CD8-positive, alpha-beta memory T cell (primary cell): ENCODE measurements at regions not wholly inside any gene's neighbourhood (a gene's known extent, or its start where the extent isn't known, plus 50 kb on each side); places are given as distances from the start of the nearest gene placed in this dataset.
"Not testable (repeated sequence)": the region's sequence is repeated elsewhere in the genome, so short reads cannot be mapped to it uniquely, and the experiment has no call there.

Source experiments
- CTCF ChIA-PET: fragments of 350-600 bp; sonication (Branson Sonifier 250); formaldehyde crosslinking; loops from one replicate; lab custom pipeline; 2021; ENCODE audit warnings: antibody characterized with exemption; lab: Charles Lee
- POLR2A ChIA-PET: fragments of 350-600 bp; sonication (Branson Sonifier 250); formaldehyde crosslinking; loops from one replicate; lab custom pipeline; 2021; ENCODE audit warnings: antibody characterized with exemption; lab: Charles Lee
- DNase-seq, 5 donors: peaks; one replicate each; pipeline versions ENCODE4 v3.0.0 to v3.0.0-alpha.2; 2020 to 2022; ENCODE audit warnings: mixed read lengths in 1 of 5
- H3K27ac ChIP-seq: one replicate; pipeline ENCODE4 v1.7.0; 2013; ENCODE audit warnings: low read depth, mild to moderate bottlenecking, low read length, moderate library complexity
- H3K27me3 ChIP-seq: 2 replicates; pipeline ENCODE4 v1.7.0; 2013; ENCODE audit warnings: low read length, mild to moderate bottlenecking; ENCODE audit not compliant: insufficient read depth, poor library complexity, severe bottlenecking
- H3K36me3 ChIP-seq: 2 replicates; pipeline ENCODE4 v1.7.0; 2013; ENCODE audit warnings: mild to moderate bottlenecking, low read length, moderate library complexity; ENCODE audit not compliant: insufficient read depth
- H3K4me1 ChIP-seq: 2 replicates; pipeline ENCODE4 v1.7.0; 2013; ENCODE audit warnings: mild to moderate bottlenecking, low read length, moderate library complexity; ENCODE audit not compliant: insufficient read depth
- H3K4me3 ChIP-seq: 2 replicates; pipeline ENCODE4 v1.7.0; 2013; ENCODE audit warnings: mild to moderate bottlenecking, low read length
- H3K9me3 ChIP-seq: 2 replicates; pipeline ENCODE4 v1.7.0; 2013; ENCODE audit warnings: mild to moderate bottlenecking, low read length
- H3K27ac Mint-ChIP-seq, 8 donors: one replicate each; pipeline ENCODE4 v1.8.0; 2020 to 2021; ENCODE audit warnings: mixed read lengths in 8 of 8, mild to moderate bottlenecking in 6 of 8, inconsistent platforms in 3 of 8, moderate library complexity in 3 of 8
- H3K27me3 Mint-ChIP-seq, 2 donors: one replicate each; pipeline ENCODE4 v1.8.0; 2020 to 2021; ENCODE audit warnings: mixed read lengths in 2 of 2, mild to moderate bottlenecking in 1 of 2, moderate library complexity in 1 of 2
- H3K36me3 Mint-ChIP-seq, 3 donors: one replicate each; pipeline ENCODE4 v1.8.0; 2020 to 2021; ENCODE audit warnings: mixed read lengths in 3 of 3, inconsistent platforms in 1 of 3, mild to moderate bottlenecking in 1 of 3
- H3K4me1 Mint-ChIP-seq, 3 donors: one replicate each; pipeline ENCODE4 v1.8.0; 2020 to 2021; ENCODE audit warnings: mixed read lengths in 3 of 3, inconsistent platforms in 1 of 3, mild to moderate bottlenecking in 1 of 3
- H3K4me3 Mint-ChIP-seq, 7 donors: one replicate each; pipeline ENCODE4 v1.8.0; 2020 to 2021; ENCODE audit warnings: mixed read lengths in 7 of 7, mild to moderate bottlenecking in 6 of 7, moderate library complexity in 4 of 7, inconsistent platforms in 2 of 7
- H3K9me3 Mint-ChIP-seq, 5 donors: one replicate each; pipeline ENCODE4 v1.8.0; 2020 to 2022; ENCODE audit warnings: mixed read lengths in 5 of 5, mild to moderate bottlenecking in 3 of 5, moderate library complexity in 2 of 5, inconsistent platforms in 1 of 5

DNA sequence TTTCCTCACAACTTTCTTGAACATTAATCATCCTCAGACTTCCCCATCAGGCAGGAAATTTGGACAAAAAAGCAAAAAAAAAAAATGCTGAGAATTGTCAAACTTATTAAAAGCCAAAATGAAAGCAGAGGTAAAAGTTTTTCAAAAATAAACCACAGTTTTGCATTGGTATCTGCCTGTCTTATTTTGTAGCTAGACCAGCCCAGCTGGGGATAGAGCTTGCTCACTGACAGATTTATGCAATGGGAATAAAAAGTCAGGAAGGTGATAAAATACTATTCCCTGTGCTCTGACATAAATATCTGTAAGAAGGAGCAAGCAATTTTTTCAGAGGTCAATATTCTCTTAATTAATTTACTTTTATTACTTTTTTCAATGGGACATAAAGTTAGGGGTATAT is 1006.7 kb upstream of the ALCAM start:
- CTCF ChIA-PET = no interaction called here

DNA sequence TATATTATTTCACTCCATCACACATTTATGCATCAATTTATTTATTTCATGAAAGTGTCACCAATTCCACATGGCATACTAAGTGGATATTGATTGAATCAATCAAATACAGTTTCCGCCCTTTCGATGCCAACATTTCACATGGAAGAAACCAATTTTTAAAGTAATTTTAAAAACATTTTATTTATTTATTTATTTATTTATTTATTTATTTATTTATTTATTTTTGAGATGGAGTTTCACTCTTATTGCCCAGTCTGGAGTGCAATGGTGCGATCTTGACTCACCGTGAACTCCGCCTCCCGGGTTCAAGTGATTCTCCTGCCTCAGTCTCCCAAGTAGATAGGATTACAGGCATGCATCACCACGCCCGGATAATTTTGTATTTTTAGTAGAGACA is 1005.0 kb upstream of the ALCAM start:
- H3K36me3 ChIP-seq, H3K36me3 Mint-ChIP-seq, DNase-seq, POLR2A ChIA-PET, H3K4me1 ChIP-seq, H3K27ac ChIP-seq, H3K9me3 ChIP-seq, H3K27ac Mint-ChIP-seq, H3K27me3 ChIP-seq, CTCF ChIA-PET, H3K27me3 Mint-ChIP-seq, H3K4me3 Mint-ChIP-seq, H3K4me3 ChIP-seq, H3K9me3 Mint-ChIP-seq, H3K4me1 Mint-ChIP-seq: not testable (repeated sequence)

More for the DNA sequence above, 1006.7 kb upstream of the ALCAM start:
- POLR2A ChIA-PET = no interaction called here
- H3K36me3 ChIP-seq = no peaks in the 10 kb centered on the region
- no peaks in the 10 kb centered on the region for H3K9me3 ChIP-seq
- no peaks in the 10 kb centered on the region for H3K27me3 ChIP-seq
- no peaks in the 10 kb centered on the region for H3K4me1 ChIP-seq
- Mint-ChIP-seq H3K9me3 (peaks cover 0 to 5% (median 0%) of the 10 kb centered on the region in 5 donors), H3K4me1 (no peaks in the 10 kb centered on the region), H3K27ac (no peak overlapping the region), H3K4me3 (no peak overlapping the region), H3K27me3 (no peaks in the 10 kb centered on the region), H3K36me3 (no peaks in the 10 kb centered on the region)
- DNase-seq = no peak
- no peak overlapping the region for H3K4me3 ChIP-seq
- no peak overlapping the region for H3K27ac ChIP-seq

DNA sequence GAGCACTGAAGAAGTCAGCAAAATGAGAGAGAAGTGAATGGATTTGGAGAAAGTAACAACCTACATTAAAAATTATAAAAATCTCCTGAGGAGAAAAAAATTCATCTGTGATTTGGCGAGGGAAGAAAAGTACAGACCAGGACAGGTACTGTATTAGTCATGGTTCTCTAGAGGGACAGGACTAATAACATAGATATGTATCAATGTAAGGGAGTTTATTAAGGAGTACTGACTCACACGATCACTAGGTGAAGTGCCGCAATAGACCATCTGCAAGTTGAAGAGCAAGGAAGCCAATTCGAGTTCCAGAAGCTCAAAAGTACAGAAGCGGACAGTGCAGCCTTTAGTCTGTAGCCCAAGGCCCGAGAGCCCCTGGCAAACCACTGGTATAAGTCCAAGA is 1004.4 kb upstream of the ALCAM start:
- Histone ChIP-seq H3K27ac (no peak overlapping the region), H3K4me1 (no peaks in the 10 kb centered on the region), H3K36me3 (no peaks in the 10 kb centered on the region), H3K9me3 (no peaks in the 10 kb centered on the region), H3K4me3 (no peak overlapping the region), H3K27me3 (no peaks in the 10 kb centered on the region)
- DNase-seq = no peak
- Mint-ChIP-seq H3K9me3 (peaks cover 0 to 3% (median 0%) of the 10 kb centered on the region in 5 donors), H3K27me3 (no peaks in the 10 kb centered on the region), H3K27ac (no peak overlapping the region), H3K4me1 (no peaks in the 10 kb centered on the region), H3K4me3 (no peak overlapping the region), H3K36me3 (no peaks in the 10 kb centered on the region)
- CTCF ChIA-PET = no interaction called here
- POLR2A ChIA-PET = no interaction called here

DNA sequence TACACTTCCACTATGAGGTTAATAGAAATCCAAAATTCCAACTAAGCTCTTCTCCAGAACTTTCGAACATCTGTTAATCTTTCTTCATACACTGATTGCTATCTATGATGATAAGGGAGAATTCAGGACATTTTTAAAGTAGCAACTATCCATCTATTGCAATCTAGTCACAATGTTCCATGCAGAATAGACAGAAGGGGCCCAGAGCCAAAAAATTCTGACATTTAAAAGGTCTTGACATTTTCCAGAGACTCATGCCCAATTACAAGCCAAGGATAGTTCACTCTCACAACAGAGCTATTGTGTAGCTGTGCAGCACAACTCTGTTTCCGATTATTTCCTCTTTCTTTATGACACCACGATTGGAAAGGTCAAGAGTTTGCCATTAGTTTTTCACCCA is 999.7 kb upstream of the ALCAM start:
- H3K27me3 ChIP-seq = no peaks in the 10 kb centered on the region
- no peak overlapping the region for H3K27ac ChIP-seq
- Mint-ChIP-seq H3K4me3 (no peak overlapping the region), H3K27me3 (no peaks in the 10 kb centered on the region), H3K9me3 (peaks cover 0 to 3% (median 0%) of the 10 kb centered on the region in 5 donors), H3K4me1 (no peaks in the 10 kb centered on the region), H3K27ac (no peak overlapping the region), H3K36me3 (no peaks in the 10 kb centered on the region)
- H3K4me3 ChIP-seq = no peak overlapping the region
- ChIA-PET POLR2A (no interaction called here), CTCF (no interaction called here)
- no peaks in the 10 kb centered on the region for H3K36me3 ChIP-seq
- no peaks in the 10 kb centered on the region for H3K4me1 ChIP-seq
- H3K9me3 ChIP-seq = no peaks in the 10 kb centered on the region
- DNase-seq = no peak

DNA sequence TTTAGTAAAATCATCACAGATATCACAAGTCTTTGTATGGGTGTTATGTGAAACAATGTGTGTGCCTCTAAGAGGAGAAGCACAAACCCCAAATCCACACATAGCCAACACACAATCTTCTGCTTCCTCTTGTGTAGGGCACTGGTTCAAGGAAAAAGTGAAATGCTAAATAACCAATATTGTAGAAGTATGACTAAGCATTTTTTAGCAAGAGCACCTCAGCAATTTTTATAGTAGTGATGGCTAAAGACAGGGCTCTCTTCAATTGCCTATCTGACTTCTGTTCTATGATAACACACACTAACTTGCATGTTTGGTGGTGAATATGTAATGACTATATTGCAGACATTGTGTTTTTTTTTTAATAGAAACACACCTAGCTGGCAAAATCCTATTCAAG is 997.9 kb upstream of the ALCAM start:
- ChIA-PET POLR2A (no interaction called here), CTCF (no interaction called here)
- H3K27ac Mint-ChIP-seq = no peak overlapping the region
- no peak overlapping the region for H3K4me3 Mint-ChIP-seq
- no peaks in the 10 kb centered on the region for H3K36me3 Mint-ChIP-seq
- no peaks in the 10 kb centered on the region for H3K4me1 ChIP-seq
- H3K9me3 ChIP-seq = no peaks in the 10 kb centered on the region
- DNase-seq = no peak
- no peaks in the 10 kb centered on the region for H3K4me1 Mint-ChIP-seq
- H3K4me3 ChIP-seq = no peak overlapping the region
- no peaks in the 10 kb centered on the region for H3K27me3 Mint-ChIP-seq
- no peaks in the 10 kb centered on the region for H3K36me3 ChIP-seq
- peaks cover 0 to 1% (median 0%) of the 10 kb centered on the region in 5 donors for H3K9me3 Mint-ChIP-seq
- no peak overlapping the region for H3K27ac ChIP-seq
- no peaks in the 10 kb centered on the region for H3K27me3 ChIP-seq

DNA sequence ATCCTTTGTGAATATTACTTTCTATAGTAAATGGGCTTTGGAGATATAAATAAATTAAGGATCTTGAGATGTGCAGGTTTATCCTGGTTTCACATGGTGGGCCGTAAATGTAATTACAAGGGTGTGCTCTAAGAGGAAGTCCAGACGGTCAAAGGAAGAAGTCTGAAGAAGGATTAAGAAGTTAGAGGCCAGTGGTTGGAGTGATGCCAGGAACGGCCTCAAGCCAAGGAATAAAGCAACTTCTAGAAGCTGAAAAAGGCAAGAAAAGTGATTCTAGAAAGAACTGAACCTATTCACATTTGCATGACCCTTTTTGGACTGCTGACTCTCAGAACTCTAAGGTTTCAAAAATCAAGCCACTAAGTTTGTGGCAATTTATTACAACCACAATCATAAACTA is 981.3 kb upstream of the ALCAM start:
- H3K27ac ChIP-seq = no peak overlapping the region
- no peaks in the 10 kb centered on the region for H3K4me1 ChIP-seq
- no peak overlapping the region for H3K4me3 ChIP-seq
- H3K27me3 Mint-ChIP-seq = no peaks in the 10 kb centered on the region
- no peaks in the 10 kb centered on the region for H3K36me3 Mint-ChIP-seq
- DNase-seq = no peak
- ChIA-PET CTCF (no interaction called here), POLR2A (no interaction called here)
- H3K9me3 ChIP-seq = no peaks in the 10 kb centered on the region
- no peaks in the 10 kb centered on the region for H3K4me1 Mint-ChIP-seq
- no peak overlapping the region for H3K4me3 Mint-ChIP-seq
- H3K9me3 Mint-ChIP-seq = peaks cover 0 to 4% (median 0%) of the 10 kb centered on the region in 5 donors
- H3K27ac Mint-ChIP-seq = no peak overlapping the region
- H3K36me3 ChIP-seq = no peaks in the 10 kb centered on the region
- no peaks in the 10 kb centered on the region for H3K27me3 ChIP-seq

DNA sequence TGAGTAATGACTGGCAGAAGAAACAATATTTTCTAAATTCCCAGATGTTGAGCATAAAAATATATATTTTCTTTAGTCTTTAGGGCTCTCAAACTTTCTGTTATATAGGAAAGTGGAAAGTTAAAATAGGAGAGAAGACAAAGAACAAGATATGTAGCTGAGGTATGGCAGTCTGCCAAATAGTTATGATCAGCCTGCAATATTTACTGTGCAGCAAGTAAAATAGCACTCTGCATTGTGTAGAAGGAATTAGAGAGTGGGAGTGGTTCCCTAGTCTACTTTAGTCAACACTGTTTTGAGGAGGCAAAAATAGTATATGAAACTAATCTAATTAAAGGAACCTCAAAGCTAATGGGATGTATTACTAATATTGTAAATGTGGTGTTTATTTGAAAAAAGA is 978.1 kb upstream of the ALCAM start:
- H3K9me3 Mint-ChIP-seq = peaks cover 0 to 4% (median 0%) of the 10 kb centered on the region in 5 donors
- H3K4me1 Mint-ChIP-seq = no peaks in the 10 kb centered on the region
- no peak overlapping the region for H3K4me3 Mint-ChIP-seq
- H3K9me3 ChIP-seq = no peaks in the 10 kb centered on the region
- no peak overlapping the region for H3K4me3 ChIP-seq
- ChIA-PET CTCF (no interaction called here), POLR2A (no interaction called here)
- H3K27ac Mint-ChIP-seq = no peak overlapping the region
- DNase-seq = no peak
- H3K27me3 Mint-ChIP-seq = no peaks in the 10 kb centered on the region
- H3K27me3 ChIP-seq = no peaks in the 10 kb centered on the region
- H3K36me3 Mint-ChIP-seq = no peaks in the 10 kb centered on the region
- no peaks in the 10 kb centered on the region for H3K36me3 ChIP-seq
- no peak overlapping the region for H3K27ac ChIP-seq
- no peaks in the 10 kb centered on the region for H3K4me1 ChIP-seq

DNA sequence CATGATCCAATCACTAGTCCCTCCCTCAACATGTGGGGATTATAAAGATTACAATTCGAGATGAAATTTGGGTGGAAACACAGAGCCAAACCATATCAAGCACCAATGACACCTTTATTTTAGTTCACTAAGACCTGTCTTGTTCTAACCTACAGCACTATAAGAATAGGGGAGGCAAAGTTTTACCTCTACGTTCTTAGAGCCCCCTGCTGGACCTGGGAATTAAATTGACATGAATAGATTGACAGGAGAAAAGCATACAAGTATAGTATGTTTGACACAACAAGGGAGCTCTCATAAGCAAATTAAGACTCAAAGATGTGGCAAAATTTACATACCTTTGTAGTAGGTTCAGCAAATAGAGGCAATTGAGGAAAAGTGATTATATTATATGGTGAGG is 974.4 kb upstream of the ALCAM start:
- H3K36me3 ChIP-seq = no peaks in the 10 kb centered on the region
- no peaks in the 10 kb centered on the region for H3K36me3 Mint-ChIP-seq
- ChIA-PET CTCF (no interaction called here), POLR2A (no interaction called here)
- no peaks in the 10 kb centered on the region for H3K27me3 ChIP-seq
- no peaks in the 10 kb centered on the region for H3K4me1 Mint-ChIP-seq
- no peak for DNase-seq
- H3K9me3 ChIP-seq = no peaks in the 10 kb centered on the region
- no peak overlapping the region for H3K4me3 Mint-ChIP-seq
- H3K9me3 Mint-ChIP-seq = peaks cover 0 to 4% (median 0%) of the 10 kb centered on the region in 5 donors
- no peaks in the 10 kb centered on the region for H3K4me1 ChIP-seq
- H3K27ac Mint-ChIP-seq = no peak overlapping the region
- no peak overlapping the region for H3K4me3 ChIP-seq
- no peaks in the 10 kb centered on the region for H3K27me3 Mint-ChIP-seq
- H3K27ac ChIP-seq = no peak overlapping the region
